H1 (cell line): ENCODE measurements at regions not wholly inside any gene's neighbourhood (a gene's known extent, or its start where the extent isn't known, plus 50 kb on each side); places are given as distances from the start of the nearest gene placed in this dataset.

Source experiments
- CTCF ChIA-PET: fragments of 300-600 bp; sonication (Branson Sonifier 250); formaldehyde crosslinking; loops from one replicate; lab custom pipeline; 2021; ENCODE audit not compliant: partially characterized antibody; lab: Charles Lee
- POLR2A ChIA-PET: fragments of 300-600 bp; sonication (Branson Sonifier 250); formaldehyde crosslinking; loops from one replicate; lab custom pipeline; 2021; ENCODE audit warnings: inconsistent platforms; ENCODE audit not compliant: partially characterized antibody; lab: Charles Lee
- DNase-seq, 2 experiments: peaks; one replicate each; pipeline versions ENCODE4 v3.0.0 to v3.0.0-alpha.2; 2010 to 2022; ENCODE audit warnings: low spot score in 2 of 2, low read depth in 1 of 2, mixed read lengths in 1 of 2
- FAIRE-seq: peaks from 2 replicates; lab custom pipeline; 2011; peaks lifted over from hg19 to GRCh38; lab: Jason Lieb, UNC
- H2AFZ ChIP-seq: 2 replicates; pipeline ENCODE4 v1.8.1; 2012; ENCODE audit warnings: low read length, inconsistent platforms
- H2AK5ac ChIP-seq: 2 replicates; pipeline ENCODE4 v1.6.1; 2013; ENCODE audit warnings: low read depth, low read length
- H2BK120ac ChIP-seq: replicated peaks from 2 replicates; pipeline ENCODE3; 2013; ENCODE audit warnings: low read depth, low read length, inconsistent platforms
- H2BK12ac ChIP-seq: 2 replicates; pipeline ENCODE4 v1.6.1; 2013; ENCODE audit warnings: low read depth, low read length
- H2BK15ac ChIP-seq: 2 replicates; pipeline ENCODE4 v1.6.1; 2013; ENCODE audit warnings: low read length
- H2BK20ac ChIP-seq: 2 replicates; pipeline ENCODE4 v1.6.1; 2013; ENCODE audit warnings: low read length
- H2BK5ac ChIP-seq: 2 replicates; pipeline ENCODE4 v1.6.1; 2013; ENCODE audit warnings: low read depth, low read length
- H3K14ac ChIP-seq: 2 replicates; pipeline ENCODE4 v1.6.1; 2013; ENCODE audit warnings: inconsistent platforms; ENCODE audit not compliant: insufficient read length
- H3K18ac ChIP-seq: 2 replicates; pipeline ENCODE4 v1.6.1; 2013; ENCODE audit warnings: low read length; ENCODE audit errors: extremely low read depth
- H3K23ac ChIP-seq: 2 replicates; pipeline ENCODE4 v1.6.1; 2013; ENCODE audit warnings: inconsistent platforms; ENCODE audit not compliant: insufficient read length
- H3K23me2 ChIP-seq: 2 replicates; pipeline ENCODE4 v1.6.1; 2013; ENCODE audit warnings: low read depth, low read length
- H3K27ac ChIP-seq: 2 replicates; pipeline ENCODE4 v1.6.1; 2011; ENCODE audit warnings: low read depth, low read length, inconsistent platforms
- H3K27me3 ChIP-seq, 4 experiments: replicated peaks in 1 of 4; 1 replicate in 1 of 4; 2 replicates in 3 of 4; pipeline versions ENCODE4 v1.6.1 to v1.8.1; 2011 to 2013; ENCODE audit warnings: low read length in 3 of 4, mild to moderate bottlenecking in 3 of 4, inconsistent platforms in 2 of 4, mixed read lengths in 2 of 4, moderate library complexity in 1 of 4; ENCODE audit not compliant: control insufficient read depth in 3 of 4, insufficient read depth in 3 of 4; ENCODE audit errors: extremely low read depth in 1 of 4
- H3K36me3 ChIP-seq, 4 experiments: 2 replicates each; pipeline versions ENCODE4 v1.6.1 to v1.8.1; 2011 to 2013; ENCODE audit warnings: mild to moderate bottlenecking in 4 of 4, low read length in 3 of 4, moderate library complexity in 2 of 4, control low read depth in 1 of 4, inconsistent platforms in 1 of 4; ENCODE audit not compliant: insufficient read depth in 4 of 4, control insufficient read depth in 2 of 4
- H3K4ac ChIP-seq: replicated peaks from 2 replicates; pipeline ENCODE3; 2013; ENCODE audit warnings: low read length, low read depth, mixed read lengths, inconsistent platforms; ENCODE audit not compliant: insufficient read length
- H3K4me1 ChIP-seq, 4 experiments: replicated peaks in 1 of 4; 1 replicate in 1 of 4; 2 replicates in 3 of 4; pipeline versions ENCODE4 v1.6.1 to v1.8.1; 2011 to 2013; ENCODE audit warnings: low read length in 3 of 4, inconsistent platforms in 2 of 4, mixed read lengths in 1 of 4; ENCODE audit not compliant: insufficient read depth in 4 of 4, control insufficient read depth in 3 of 4
- H3K4me2 ChIP-seq, 2 experiments: 2 replicates each; pipeline versions ENCODE4 v1.6.1 to v1.8.1; 2011 to 2013; ENCODE audit warnings: low read depth in 2 of 2, low read length in 2 of 2, control low read depth in 1 of 2, inconsistent platforms in 1 of 2, mild to moderate bottlenecking in 1 of 2; ENCODE audit not compliant: insufficient read depth in 1 of 2
- H3K4me3 ChIP-seq, 4 experiments: fragments of 200-600, 300-600 bp in 1 of 4; sonication (generic), shearing (Covaris generic), sonication (Bioruptor Twin) in 1 of 4; 2 replicates each; pipeline versions ENCODE4 v1.5.1 to v1.8.1; 2011 to 2016; ENCODE audit warnings: low read length in 4 of 4, low read depth in 3 of 4, control low read depth in 2 of 4, inconsistent platforms in 2 of 4, mild to moderate bottlenecking in 2 of 4, mixed read lengths in 1 of 4, moderate library complexity in 1 of 4; ENCODE audit not compliant: insufficient read depth in 2 of 4; ENCODE audit errors: extremely low read depth in 1 of 4
- H3K56ac ChIP-seq: replicated peaks from 2 replicates; pipeline ENCODE3; 2013; ENCODE audit warnings: low read depth, mild to moderate bottlenecking, mixed read lengths, low read length, inconsistent platforms; ENCODE audit not compliant: insufficient read length
- H3K79me1 ChIP-seq: 2 replicates; pipeline ENCODE4 v1.6.1; 2013; ENCODE audit warnings: low read depth, low read length, control low read depth
- H3K79me2 ChIP-seq, 2 experiments: 2 replicates each; pipeline versions ENCODE4 v1.6.1 to v1.8.1; 2012 to 2013; ENCODE audit warnings: low read length in 2 of 2, mild to moderate bottlenecking in 2 of 2, inconsistent platforms in 1 of 2; ENCODE audit not compliant: insufficient read depth in 2 of 2, control insufficient read depth in 1 of 2
- H3K9ac ChIP-seq, 4 experiments: replicated peaks in 1 of 4; 1 replicate in 1 of 4; 2 replicates in 3 of 4; pipeline versions ENCODE4 v1.6.1 to v1.8.1; 2011 to 2013; ENCODE audit warnings: low read depth in 3 of 4, low read length in 3 of 4, control low read depth in 2 of 4, mild to moderate bottlenecking in 2 of 4, moderate library complexity in 2 of 4, inconsistent platforms in 1 of 4; ENCODE audit errors: extremely low read depth in 1 of 4
- H3K9me3 ChIP-seq, 2 experiments: 2 replicates each; pipeline versions ENCODE4 v1.6.1 to v1.8.1; 2012 to 2013; ENCODE audit warnings: mild to moderate bottlenecking in 2 of 2, moderate library complexity in 2 of 2, control low read depth in 1 of 2, inconsistent platforms in 1 of 2, low read depth in 1 of 2, low read length in 1 of 2, mixed read lengths in 1 of 2; ENCODE audit not compliant: insufficient read depth in 2 of 2
- H4K20me1 ChIP-seq, 2 experiments: replicated peaks in 1 of 2; 2 replicates each; pipeline versions ENCODE3 to v1.8.1; 2011 to 2013; ENCODE audit warnings: inconsistent platforms in 2 of 2, low read length in 2 of 2, mild to moderate bottlenecking in 1 of 2; ENCODE audit not compliant: insufficient read depth in 2 of 2, control insufficient read depth in 1 of 2
- H4K5ac ChIP-seq: 2 replicates; pipeline ENCODE4 v1.6.1; 2013; ENCODE audit warnings: low read length, low read depth, mixed read lengths, inconsistent platforms; ENCODE audit not compliant: insufficient read length
- H4K8ac ChIP-seq: 2 replicates; pipeline ENCODE4 v1.8.0; 2013; ENCODE audit warnings: mild to moderate bottlenecking, moderate library complexity, low read length, inconsistent platforms; ENCODE audit not compliant: insufficient read depth; ENCODE audit errors: extremely low read depth
- H4K91ac ChIP-seq: replicated peaks from 2 replicates; pipeline ENCODE3; 2013; ENCODE audit warnings: low read length, mixed read lengths, inconsistent platforms; ENCODE audit not compliant: insufficient read length
- HDAC6 ChIP-seq: IDR thresholded peaks from one replicate; pipeline ENCODE4 v1.7.1; 2012; ENCODE audit warnings: low read depth, mild to moderate bottlenecking, inconsistent platforms, low read length, moderate library complexity
- JUN ChIP-seq: IDR thresholded peaks from 2 replicates; pipeline ENCODE4 v1.6.1; 2011; ENCODE audit warnings: low read depth, mild to moderate bottlenecking, improper control_type of control experiment, low read length
- JUND ChIP-seq: IDR thresholded peaks from 2 replicates; pipeline ENCODE4 v1.6.1; 2011; ENCODE audit warnings: mild to moderate bottlenecking, improper control_type of control experiment, low read length
- KDM5A ChIP-seq: fragments of 200-600 bp; IDR thresholded peaks from 2 replicates; pipeline ENCODE4 v1.7.1; 2012; ENCODE audit warnings: mild to moderate bottlenecking, low read length, inconsistent platforms, mixed read lengths
- SP1 ChIP-seq: IDR thresholded peaks from 2 replicates; pipeline ENCODE4 v1.6.1; 2011; ENCODE audit warnings: low read depth, low read length
- SRF ChIP-seq: IDR thresholded peaks from 2 replicates; pipeline ENCODE4 v1.6.1; 2011; ENCODE audit warnings: mild to moderate bottlenecking, low read depth, low read length, moderate library complexity
- TEAD4 ChIP-seq: IDR thresholded peaks from 2 replicates; pipeline ENCODE4 v1.6.1; 2012; ENCODE audit warnings: low read depth, low read length, inconsistent platforms, mixed read lengths
- WGBS, 2 experiments: shearing (Covaris generic) in 1 of 2; methylation state at CpG; one replicate each; pipeline versions ENCODE4 v1.1.6 to v1.1.7; 2013 to 2015; ENCODE audit warnings: low lambda C conversion rate in 2 of 2, mixed read lengths in 2 of 2, inconsistent platforms in 1 of 2, low coverage in 1 of 2, missing lambda C conversion rate in 1 of 2; ENCODE audit not compliant: insufficient replicate concordance in 2 of 2, insufficient coverage in 1 of 2, insufficient read length in 1 of 2; ENCODE audit errors: extremely low coverage in 1 of 2, missing lambda C conversion rate in 1 of 2; 5-methylcytosine and 5-hydroxymethylcytosine counted together

GRCh38 chr16:86189934-86190333 is 291.0 kb downstream of the IRF8 start:
- Histone ChIP-seq H3K18ac (no peak overlapping the region), H2BK12ac (no peak overlapping the region), H3K14ac (no peak overlapping the region), H2BK120ac (no peak overlapping the region), H3K79me2 (no peaks in the 10 kb centered on the region), H3K27me3 (no peaks in the 10 kb centered on the region; a peak in 1 of 7 replicates), H3K4me2 (no peak overlapping the region), H2BK5ac (no peak overlapping the region), H3K4me3 (no peak overlapping the region), H2AK5ac (no peak overlapping the region), H4K91ac (no peak overlapping the region), H3K79me1 (no peaks in the 10 kb centered on the region), H3K9me3 (no peaks in the 10 kb centered on the region), H3K56ac (no peak overlapping the region), H3K36me3 (no peaks in the 10 kb centered on the region), H3K23ac (no peak overlapping the region), H4K8ac (no peak overlapping the region), H2BK15ac (no peak overlapping the region), H3K4me1 (no peaks in the 10 kb centered on the region; a peak in 2 of 7 replicates), H3K4ac (no peak overlapping the region), H2BK20ac (no peak overlapping the region), H2AFZ (no peak overlapping the region), H3K9ac (no peak overlapping the region), H3K27ac (no peak overlapping the region), H4K5ac (no peak overlapping the region), H4K20me1 (no peaks in the 10 kb centered on the region), H3K23me2 (no peaks in the 10 kb centered on the region)
- POLR2A ChIA-PET, result no interaction called here
- no peak for DNase-seq
- FAIRE-seq, result no peak
- no peak for TF ChIP-seq KDM5A
- no peak for TF ChIP-seq JUND
- no peak for TF ChIP-seq JUN
- no peak for TF ChIP-seq HDAC6
- TF ChIP-seq SRF, result no peak
- TF ChIP-seq SP1, result no peak
- TF ChIP-seq TEAD4, result no peak
- 94% methylated on average over 4 of the region's 4 CpGs; no CpG with 5 or more reads in 1 of the 2 experiments for WGBS, 2 experiments
- CTCF ChIA-PET, result no interaction called here
